ENCODE measurements at regions not wholly inside any gene's neighbourhood (a gene's known extent, or its start where the extent isn't known, plus 50 kb on each side); places are given as distances from the start of the nearest gene placed in this dataset. TPM values are rescaled to one million over a fixed set of nuclear protein-coding genes. Genes with fewer than 3 reads are reported as not detected.

DNA sequence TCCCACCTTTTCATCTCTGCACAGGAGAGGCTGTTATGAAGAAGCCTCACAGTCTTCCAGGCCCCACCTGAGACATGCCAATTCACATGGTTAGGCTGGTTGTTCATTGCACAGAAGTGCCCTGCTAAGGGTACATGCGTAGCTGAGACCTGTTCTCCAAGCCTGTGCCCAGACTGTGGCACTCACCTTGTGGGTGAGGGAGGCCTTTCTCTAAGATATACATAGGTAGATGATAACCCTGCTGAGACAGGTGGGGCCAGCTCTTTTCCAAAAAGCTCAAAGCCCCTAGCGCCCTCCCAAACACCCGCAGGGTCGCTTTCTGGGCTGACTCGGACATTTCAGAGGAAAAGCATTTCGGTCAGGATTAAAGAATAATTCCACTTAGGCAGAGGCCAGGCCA, 53.5 kb upstream of the ZNF507 start:
- H3K9ac ChIP-seq (ENCODE audit: low read length) = no peak overlapping the region
- no peaks in the 10 kb centered on the region for H3K27me3 ChIP-seq (ENCODE audit: low read length)
- H3K4me2 ChIP-seq (ENCODE audit: low read depth, low read length, poor library complexity, severe bottlenecking) = no peak overlapping the region
- H3K36me3 ChIP-seq (ENCODE audit: insufficient read depth, low read length) = no peaks in the 10 kb centered on the region
- no peak overlapping the region for H3K4me3 ChIP-seq (ENCODE audit: low read length)
- H3K27ac ChIP-seq (ENCODE audit: low read length) = no peak overlapping the region
- H3K9me2 ChIP-seq (replicated peaks; ENCODE audit: insufficient read depth, low read length) = no peaks in the 10 kb centered on the region
- H4K20me1 ChIP-seq (ENCODE audit: insufficient read depth, low read depth, low read length) = no peaks in the 10 kb centered on the region
- H2AFZ ChIP-seq (ENCODE audit: low read length) = no peak overlapping the region
- H3K4me1 ChIP-seq (ENCODE audit: low read length) = peaks cover 5% of the 10 kb centered on the region; the same call in 1 of the 2 replicates
- H3K9me3 ChIP-seq (ENCODE audit: low read length) = no peaks in the 10 kb centered on the region
- H3K79me2 ChIP-seq (ENCODE audit: low read length) = no peaks in the 10 kb centered on the region
- no peak for DNase-seq

DNA sequence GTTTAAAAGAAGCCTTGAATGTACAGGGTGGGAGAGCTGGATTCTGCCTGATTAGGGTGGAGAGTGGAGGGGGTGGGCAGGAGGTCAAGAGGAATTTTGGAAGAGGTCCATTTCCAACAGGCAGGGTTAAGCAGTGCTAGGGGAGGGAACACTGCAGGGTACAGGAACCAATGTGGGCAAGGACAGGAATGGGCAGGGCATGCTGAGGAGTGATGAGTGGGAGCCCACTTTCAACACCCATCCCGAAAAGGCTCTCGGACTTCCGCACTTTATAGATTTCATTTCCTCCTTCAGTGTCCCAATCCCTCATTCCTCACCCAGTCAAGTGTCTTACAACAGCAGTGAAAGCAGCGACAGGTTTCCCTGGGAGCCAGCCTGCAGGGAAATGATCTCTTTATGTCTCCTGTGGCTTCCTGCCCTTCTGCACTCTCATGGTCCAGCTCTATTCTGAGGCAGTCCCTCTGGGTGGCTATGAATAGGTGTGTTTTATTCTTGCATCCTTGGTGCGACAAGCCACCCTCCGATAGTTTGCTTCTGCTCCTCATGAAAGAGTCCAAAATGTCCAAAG, 50.5 kb upstream of the ZNF507 start:
- H3K4me3 ChIP-seq (ENCODE audit: low read length) = no peak overlapping the region
- DNase-seq = no peak
- no peaks in the 10 kb centered on the region; the same call in 1 of the 2 replicates for H3K9me3 ChIP-seq (ENCODE audit: low read length)
- H2AFZ ChIP-seq (ENCODE audit: low read length) = no peak overlapping the region
- H3K36me3 ChIP-seq (ENCODE audit: insufficient read depth, low read length) = no peaks in the 10 kb centered on the region
- H3K4me1 ChIP-seq (ENCODE audit: low read length) = no peaks in the 10 kb centered on the region
- no peaks in the 10 kb centered on the region for H3K79me2 ChIP-seq (ENCODE audit: low read length)
- H3K4me2 ChIP-seq (ENCODE audit: low read depth, low read length, poor library complexity, severe bottlenecking) = no peak overlapping the region
- H3K27me3 ChIP-seq (ENCODE audit: low read length) = no peaks in the 10 kb centered on the region
- H3K9ac ChIP-seq (ENCODE audit: low read length) = no peak overlapping the region
- no peaks in the 10 kb centered on the region for H3K9me2 ChIP-seq (replicated peaks; ENCODE audit: insufficient read depth, low read length)
- H4K20me1 ChIP-seq (ENCODE audit: insufficient read depth, low read depth, low read length) = no peaks in the 10 kb centered on the region
- no peak overlapping the region for H3K27ac ChIP-seq (ENCODE audit: low read length)

Small RNA genes in the stretch of these regions (small RNA-seq; reads per million reads assigned to genes)
- gene AC011456.1 (not detected), gene RNA5SP471 (not detected), gene RNA5SP472 (0.16 reads per million), gene RNU6-967P (not detected)
